ENCODE measurements at regions not wholly inside any gene's neighbourhood (a gene's known extent, or its start where the extent isn't known, plus 50 kb on each side); places are given as distances from the start of the nearest gene placed in this dataset.

DNA sequence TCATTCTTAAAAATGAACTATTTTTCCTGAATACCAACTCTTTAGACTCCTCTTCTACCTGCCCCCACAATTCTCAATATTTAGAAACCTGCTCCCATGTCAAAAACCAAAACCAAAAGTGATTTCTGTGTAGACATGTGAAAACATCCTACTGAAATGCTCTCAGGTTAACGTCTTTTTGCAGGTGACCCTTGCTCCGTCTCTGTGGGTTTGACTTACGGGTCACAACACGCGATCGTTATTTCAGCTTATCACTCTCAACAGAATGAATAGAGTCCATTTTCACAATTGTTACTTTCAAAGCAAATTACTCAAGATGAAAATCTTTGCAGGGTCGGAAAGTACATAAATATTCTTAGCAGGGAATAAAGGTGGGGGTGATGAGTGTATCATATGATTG, 456.3 kb upstream of the SGCD start:
- Histone ChIP-seq H3K27me3 (no peaks in the 10 kb centered on the region), H3K4me1 (no peaks in the 10 kb centered on the region), H3K27ac (no peak overlapping the region), H3K4me3 (no peak overlapping the region), H3K9me3 (no peaks in the 10 kb centered on the region), H3K36me3 (no peaks in the 10 kb centered on the region)
- no peak for ATAC-seq
- no peak for DNase-seq
- TF ChIP-seq, protein P1, sequence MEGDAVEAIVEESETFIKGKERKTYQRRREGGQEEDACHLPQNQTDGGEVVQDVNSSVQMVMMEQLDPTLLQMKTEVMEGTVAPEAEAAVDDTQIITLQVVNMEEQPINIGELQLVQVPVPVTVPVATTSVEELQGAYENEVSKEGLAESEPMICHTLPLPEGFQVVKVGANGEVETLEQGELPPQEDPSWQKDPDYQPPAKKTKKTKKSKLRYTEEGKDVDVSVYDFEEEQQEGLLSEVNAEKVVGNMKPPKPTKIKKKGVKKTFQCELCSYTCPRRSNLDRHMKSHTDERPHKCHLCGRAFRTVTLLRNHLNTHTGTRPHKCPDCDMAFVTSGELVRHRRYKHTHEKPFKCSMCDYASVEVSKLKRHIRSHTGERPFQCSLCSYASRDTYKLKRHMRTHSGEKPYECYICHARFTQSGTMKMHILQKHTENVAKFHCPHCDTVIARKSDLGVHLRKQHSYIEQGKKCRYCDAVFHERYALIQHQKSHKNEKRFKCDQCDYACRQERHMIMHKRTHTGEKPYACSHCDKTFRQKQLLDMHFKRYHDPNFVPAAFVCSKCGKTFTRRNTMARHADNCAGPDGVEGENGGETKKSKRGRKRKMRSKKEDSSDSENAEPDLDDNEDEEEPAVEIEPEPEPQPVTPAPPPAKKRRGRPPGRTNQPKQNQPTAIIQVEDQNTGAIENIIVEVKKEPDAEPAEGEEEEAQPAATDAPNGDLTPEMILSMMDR (IDR thresholded peaks at IDR 0.05): no peak
- intact Hi-C loops (cut with DNase I): no loop called here

DNA sequence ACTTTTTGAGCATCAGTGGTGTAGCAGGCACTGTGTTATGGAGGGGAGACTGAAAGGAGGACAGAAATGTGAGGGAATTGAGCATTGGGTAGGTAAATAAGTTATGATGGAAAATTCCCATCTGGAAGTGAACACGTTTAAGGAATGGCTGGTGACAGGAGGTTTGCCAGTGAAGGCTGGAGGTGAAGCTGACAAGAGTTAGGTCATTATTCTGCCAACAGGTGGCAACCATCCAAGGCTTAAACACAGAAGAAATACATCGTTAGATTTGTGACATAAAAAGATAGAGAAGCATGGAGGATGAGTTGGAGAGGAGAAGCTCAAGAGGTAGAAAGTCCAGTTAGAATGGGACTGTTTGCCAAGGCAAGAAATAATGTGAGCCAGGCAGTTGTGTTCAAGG, 455.3 kb upstream of the SGCD start:
- TF ChIP-seq, protein P1 (IDR thresholded peaks at IDR 0.05): no peak
- Histone ChIP-seq H3K9me3 (no peaks in the 10 kb centered on the region), H3K27me3 (no peaks in the 10 kb centered on the region), H3K4me1 (no peaks in the 10 kb centered on the region), H3K36me3 (no peaks in the 10 kb centered on the region), H3K27ac (no peak overlapping the region), H3K4me3 (no peak overlapping the region)
- DNase-seq (no peak), ATAC-seq (no peak)
- intact Hi-C loops (cut with DNase I): no loop called here

DNA sequence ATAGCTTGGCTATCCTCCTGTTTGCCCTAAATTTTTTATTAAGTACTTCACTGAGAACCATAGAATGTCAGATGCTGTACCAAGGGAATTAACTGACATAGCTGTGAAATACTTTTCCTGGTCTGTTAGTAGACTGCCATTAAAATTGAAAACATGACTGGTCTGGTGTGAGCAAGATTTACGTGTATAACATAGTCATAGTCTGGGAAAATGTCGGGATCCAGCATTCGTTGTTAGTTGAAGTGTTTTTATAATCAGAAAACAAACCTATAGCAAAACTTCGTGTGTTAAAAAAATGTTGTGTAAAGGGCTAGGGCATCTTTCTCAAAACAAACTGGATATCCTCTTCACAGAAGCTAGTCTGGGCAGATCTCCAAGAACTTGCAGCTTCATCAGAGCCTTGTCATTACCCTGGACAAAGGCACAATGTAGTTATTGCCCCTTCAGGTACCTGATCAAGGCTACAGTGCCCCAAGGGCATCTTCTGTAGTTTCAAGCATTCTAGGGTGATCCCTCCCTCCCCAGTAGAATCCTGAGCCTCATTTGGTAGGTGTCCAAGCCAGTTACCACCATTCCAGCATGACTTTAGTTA, 454.2 kb upstream of the SGCD start:
- ATAC-seq: no peak
- Histone ChIP-seq H3K27me3 (no peaks in the 10 kb centered on the region), H3K27ac (no peak overlapping the region), H3K4me3 (no peak overlapping the region), H3K9me3 (no peaks in the 10 kb centered on the region), H3K4me1 (no peaks in the 10 kb centered on the region), H3K36me3 (no peaks in the 10 kb centered on the region)
- TF ChIP-seq, protein P1 (IDR thresholded peaks at IDR 0.05): no peak
- intact Hi-C loops (cut with DNase I): no loop called here
- no peak for DNase-seq

DNA sequence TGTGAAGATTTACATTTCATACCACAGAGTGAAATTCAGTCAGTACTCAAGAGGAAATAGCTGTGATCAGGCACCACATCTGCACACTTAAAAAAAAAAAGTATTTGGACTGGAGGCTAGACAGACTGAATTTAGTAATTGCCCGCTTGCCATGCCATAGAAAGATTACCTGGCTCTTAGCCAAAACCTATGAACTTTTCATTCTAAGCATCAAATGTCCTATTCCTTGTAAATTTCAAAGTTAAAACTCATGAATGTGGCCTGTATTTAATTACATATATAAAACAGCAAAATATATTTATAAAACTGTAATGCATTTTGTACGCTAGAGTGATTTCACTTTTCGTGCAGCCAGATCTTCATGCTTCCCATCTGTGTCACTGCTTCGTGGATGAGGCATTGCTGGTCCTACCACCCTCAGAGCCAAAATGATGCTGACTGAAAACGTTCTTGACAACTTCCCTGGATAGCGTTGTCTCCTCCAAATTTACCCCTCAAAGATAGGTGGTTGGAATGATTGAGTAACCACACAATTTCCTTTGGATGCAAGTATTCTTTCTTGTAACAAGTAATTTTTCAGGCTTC, 447.9 kb upstream of the SGCD start:
- Histone ChIP-seq H3K4me1 (no peaks in the 10 kb centered on the region), H3K36me3 (no peaks in the 10 kb centered on the region), H3K27ac (no peak overlapping the region), H3K27me3 (no peaks in the 10 kb centered on the region), H3K9me3 (no peaks in the 10 kb centered on the region), H3K4me3 (no peak overlapping the region)
- ATAC-seq (no peak), DNase-seq (no peak)
- intact Hi-C loops (cut with DNase I): no loop called here
- TF ChIP-seq, protein P1 (IDR thresholded peaks at IDR 0.05): no peak

DNA sequence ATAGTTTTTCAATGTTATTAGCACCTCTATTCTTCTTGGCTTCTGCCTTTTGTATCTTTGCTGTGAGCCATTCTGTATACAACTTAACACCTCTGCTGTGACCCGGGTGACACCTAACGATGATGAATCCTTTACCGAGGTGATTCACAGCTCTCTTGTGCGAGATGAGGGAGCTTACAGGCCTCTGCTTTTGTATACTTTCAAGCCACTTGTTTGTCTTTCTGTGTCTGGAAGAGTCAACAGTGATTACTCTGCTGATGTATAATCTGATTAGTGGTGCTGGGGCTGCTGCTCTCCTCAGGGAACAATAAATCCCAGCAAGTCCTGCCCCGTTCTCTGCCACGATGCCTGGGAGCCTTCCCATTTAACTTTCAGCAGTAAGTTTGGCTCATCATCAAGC, 442.9 kb upstream of the SGCD start:
- Histone ChIP-seq H3K27ac (no peak overlapping the region), H3K27me3 (no peaks in the 10 kb centered on the region), H3K9me3 (no peaks in the 10 kb centered on the region), H3K4me1 (no peaks in the 10 kb centered on the region), H3K4me3 (no peak overlapping the region), H3K36me3 (no peaks in the 10 kb centered on the region)
- intact Hi-C loops (cut with DNase I): no loop called here
- ATAC-seq (no peak), DNase-seq (no peak)
- TF ChIP-seq, protein P1 (IDR thresholded peaks at IDR 0.05): no peak

DNA sequence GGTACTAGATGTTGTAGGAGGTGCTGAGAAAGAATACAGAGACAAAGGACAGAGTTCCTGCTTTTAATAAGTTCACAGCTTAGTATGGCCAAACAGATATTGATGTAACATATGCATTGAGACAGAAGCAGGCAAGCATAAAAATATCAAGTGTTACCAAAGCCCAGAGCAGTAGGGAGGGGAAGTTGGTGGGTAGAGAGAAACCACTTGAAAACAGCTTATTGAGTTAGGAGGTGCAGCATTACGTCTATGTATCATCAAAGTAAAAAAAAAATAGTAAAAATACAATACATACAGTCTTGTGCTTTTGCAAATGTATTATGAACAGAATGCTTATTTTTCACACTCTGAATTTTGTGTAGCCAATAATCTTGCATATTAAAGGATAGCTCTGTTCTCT, 441.8 kb upstream of the SGCD start:
- H3K4me1 ChIP-seq: no peaks in the 10 kb centered on the region
- no peak overlapping the region for H3K27ac ChIP-seq
- H3K4me3 ChIP-seq: no peak overlapping the region
- no peaks in the 10 kb centered on the region for H3K9me3 ChIP-seq
- TF ChIP-seq, protein P1 (IDR thresholded peaks at IDR 0.05): no peak
- no peak for DNase-seq
- ATAC-seq: no peak
- H3K27me3 ChIP-seq: no peaks in the 10 kb centered on the region
- H3K36me3 ChIP-seq: no peaks in the 10 kb centered on the region
- intact Hi-C loops (cut with DNase I): no loop called here
